BLaER1 treated with 17β-estradiol and CSF1 and Interleukin-3, amounts not matched to agents 10 nM and 100 nM (cell line): ENCODE measurements at regions not wholly inside any gene's neighbourhood (a gene's known extent, or its start where the extent isn't known, plus 50 kb on each side); places are given as distances from the start of the nearest gene placed in this dataset.

Experiments
- H3K27ac ChIP-seq, 11 experiments: shearing (Covaris generic); formaldehyde crosslinking; 2 replicates each; pipeline ENCODE4 v1.8.1; 2022
- H3K27me3 ChIP-seq, 11 experiments: shearing (Covaris generic); formaldehyde crosslinking; 2 replicates each; pipeline ENCODE4 v1.8.1; 2022
- H3K36me3 ChIP-seq, 11 experiments: shearing (Covaris generic); formaldehyde crosslinking; 2 replicates each; pipeline ENCODE4 v1.8.1; 2022
- H3K4me1 ChIP-seq, 10 experiments: shearing (Covaris generic); formaldehyde crosslinking; 2 replicates each; pipeline ENCODE4 v1.8.1; 2022
- H3K4me2 ChIP-seq, 11 experiments: shearing (Covaris generic); formaldehyde crosslinking; 2 replicates each; pipeline ENCODE4 v1.8.1; 2022
- H3K4me3 ChIP-seq, 10 experiments: shearing (Covaris generic); formaldehyde crosslinking; 2 replicates each; pipeline ENCODE4 v1.8.1; 2022
- H3K9ac ChIP-seq, 11 experiments: shearing (Covaris generic); formaldehyde crosslinking; 2 replicates each; pipeline ENCODE4 v1.8.1; 2022
- H3K9me3 ChIP-seq, 11 experiments: shearing (Covaris generic); formaldehyde crosslinking; replicated peaks in 1 of 11; 2 replicates each; pipeline ENCODE4 v1.8.1; 2022
- H4K20me1 ChIP-seq, 11 experiments: shearing (Covaris generic); formaldehyde crosslinking; 2 replicates each; pipeline ENCODE4 v1.8.1; 2022
- Cebpa-rat ChIP-seq, 11 experiments: shearing (Covaris generic); IDR thresholded peaks; 2 replicates each; pipeline ENCODE4 v1.8.1; 2022

DNA sequence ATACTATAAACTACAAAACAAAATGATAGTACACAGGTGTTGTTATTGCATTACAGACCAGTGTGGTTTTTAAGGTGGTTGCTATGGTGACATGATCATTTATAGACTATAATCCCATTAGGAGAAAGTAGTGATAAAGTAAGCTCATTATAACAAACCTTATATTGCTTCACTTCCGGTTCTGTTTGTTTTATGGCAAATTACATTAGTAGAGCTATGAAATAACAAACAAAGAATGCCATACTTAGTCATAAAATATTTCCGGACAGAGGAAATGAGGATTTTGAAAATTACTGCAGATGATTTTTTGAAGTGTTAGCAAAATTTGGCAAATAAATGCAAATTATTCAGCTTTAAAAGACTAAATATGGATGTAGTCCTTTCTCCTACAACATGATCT lies 640.4 kb upstream of the ARPP21 start:
- Histone ChIP-seq H3K27ac (no peak overlapping the region), H4K20me1 (no peaks in the 10 kb centered on the region), H3K9ac (no peak overlapping the region), H3K9me3 (no peaks in the 10 kb centered on the region), H3K27me3 (no peaks in the 10 kb centered on the region), H3K36me3 (no peaks in the 10 kb centered on the region), H3K4me3 (no peak overlapping the region), H3K4me1 (no peaks in the 10 kb centered on the region), H3K4me2 (no peak overlapping the region)
- TF ChIP-seq Cebpa-rat (IDR thresholded peaks at IDR 0.05) = no peak

DNA sequence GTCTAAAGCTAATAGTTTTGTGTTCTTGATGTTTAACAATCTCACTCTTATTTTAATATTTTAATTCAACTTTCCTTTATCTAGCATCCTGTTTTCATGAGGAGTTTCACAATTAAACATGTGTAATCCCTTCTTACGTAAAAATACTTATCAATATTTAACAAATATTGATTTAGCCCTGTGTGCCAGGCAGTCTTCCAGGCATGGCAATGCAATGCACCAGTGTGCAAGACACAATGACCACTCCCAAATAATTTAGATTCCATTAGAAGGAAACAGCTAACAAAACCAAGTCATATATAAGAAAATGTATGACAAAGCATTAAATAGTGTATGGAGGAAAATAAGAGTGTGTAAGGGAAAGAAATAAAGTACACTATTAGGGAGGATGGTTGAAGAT lies 627.1 kb upstream of the ARPP21 start:
- no peaks in the 10 kb centered on the region for H4K20me1 ChIP-seq
- TF ChIP-seq Cebpa-rat (IDR thresholded peaks at IDR 0.05) = no peak
- no peaks in the 10 kb centered on the region for H3K4me1 ChIP-seq
- no peaks in the 10 kb centered on the region for H3K27me3 ChIP-seq
- no peak overlapping the region for H3K4me2 ChIP-seq
- H3K9me3 ChIP-seq = no peaks in the 10 kb centered on the region
- H3K4me3 ChIP-seq = no peak overlapping the region
- no peak overlapping the region for H3K9ac ChIP-seq
- no peaks in the 10 kb centered on the region for H3K36me3 ChIP-seq
- no peak overlapping the region for H3K27ac ChIP-seq

DNA sequence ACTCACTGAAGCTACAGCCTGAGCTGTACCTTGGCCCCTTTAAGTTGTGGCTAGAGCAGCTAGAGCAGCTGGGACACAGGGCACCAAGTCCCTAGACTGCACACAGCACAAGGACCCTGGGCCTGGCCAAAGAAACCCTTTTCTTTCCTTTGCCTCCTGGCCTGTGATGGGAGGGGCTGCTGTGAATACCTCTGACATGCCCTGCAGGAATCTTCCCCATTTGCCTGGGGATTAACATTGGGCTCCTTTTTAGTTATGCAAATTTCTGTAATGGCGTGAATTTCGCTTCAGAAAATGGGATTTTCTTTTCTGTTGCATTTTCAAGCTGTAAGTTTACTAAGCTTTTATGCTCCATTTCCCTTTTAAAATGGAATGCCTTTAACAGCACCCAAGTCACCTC lies 611.2 kb upstream of the ARPP21 start:
- Histone ChIP-seq H3K4me3 (peak overlapping the region in 1 of 10 experiments; percentile 24; a peak in 1 of 20 replicates), H4K20me1 (no peaks in the 10 kb centered on the region), H3K36me3 (no peaks in the 10 kb centered on the region), H3K4me2 (no peak overlapping the region), H3K27ac (no peak overlapping the region), H3K9me3 (peaks cover 32 to 39% (median 36%) of the 10 kb centered on the region in 11 experiments), H3K9ac (no peak overlapping the region), H3K4me1 (no peaks in the 10 kb centered on the region), H3K27me3 (no peaks in the 10 kb centered on the region)
- TF ChIP-seq Cebpa-rat (IDR thresholded peaks at IDR 0.05) = no peak

DNA sequence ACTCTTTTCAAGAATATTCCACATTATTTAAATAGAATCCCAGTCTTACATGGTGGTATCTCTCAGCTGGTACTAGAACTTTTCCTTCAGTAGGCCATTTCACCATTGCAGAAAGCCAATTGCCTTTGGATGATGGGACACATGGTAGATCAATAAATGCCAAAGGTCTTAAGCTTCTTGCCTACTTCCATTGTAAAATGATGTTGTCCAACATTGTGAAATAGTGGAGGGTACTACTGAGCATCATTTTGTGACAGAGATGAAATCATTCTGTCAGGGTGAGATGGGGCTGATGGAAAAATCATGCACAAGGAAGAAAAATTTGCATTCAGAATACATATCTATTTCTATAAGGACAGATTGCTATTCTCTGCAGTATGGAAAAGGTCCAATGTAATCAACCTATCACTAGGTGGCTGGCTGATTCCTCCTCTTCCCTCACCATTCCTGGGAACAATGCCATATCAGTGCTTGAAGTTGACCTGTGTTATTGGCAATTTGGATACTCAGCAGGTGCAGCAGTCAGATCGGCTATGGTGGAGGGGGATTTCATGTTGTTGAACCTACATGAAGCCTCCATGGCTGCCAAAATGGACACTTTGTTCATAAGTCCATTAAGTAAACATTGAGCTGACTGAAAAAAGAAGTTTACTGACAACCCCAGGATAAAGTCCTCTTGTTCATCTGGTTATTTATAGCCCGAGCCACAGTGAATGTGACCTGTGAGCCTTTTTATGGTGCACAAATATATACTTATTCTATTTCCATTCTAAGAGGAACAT lies 596.9 kb upstream of the ARPP21 start:
- no peak for TF ChIP-seq Cebpa-rat (IDR thresholded peaks at IDR 0.05)
- Histone ChIP-seq H4K20me1 (no peaks in the 10 kb centered on the region), H3K9ac (no peak overlapping the region), H3K4me2 (no peak overlapping the region), H3K4me3 (no peak overlapping the region), H3K36me3 (no peaks in the 10 kb centered on the region), H3K9me3 (no peaks in the 10 kb centered on the region), H3K27ac (no peak overlapping the region), H3K4me1 (no peaks in the 10 kb centered on the region), H3K27me3 (no peaks in the 10 kb centered on the region)

DNA sequence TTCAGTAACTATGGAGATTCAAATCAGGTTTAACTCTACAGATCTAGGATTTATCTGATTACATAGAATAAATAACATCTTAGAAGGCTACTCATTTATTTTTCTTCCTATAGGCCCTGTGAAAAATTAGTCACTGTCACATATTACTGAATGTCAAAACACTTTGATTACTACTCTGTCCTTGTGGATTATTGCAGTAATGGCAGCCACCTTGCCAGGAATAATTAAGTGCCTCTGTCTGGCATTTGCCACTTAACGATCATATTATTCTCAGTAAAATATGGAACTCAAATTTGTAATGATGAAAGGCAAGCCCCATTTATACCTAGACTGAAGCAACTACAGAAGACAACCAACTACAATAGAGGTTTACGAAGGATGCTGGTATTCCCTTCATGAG lies 596.3 kb upstream of the ARPP21 start:
- no peak for TF ChIP-seq Cebpa-rat (IDR thresholded peaks at IDR 0.05)
- Histone ChIP-seq H3K9ac (no peak overlapping the region), H3K36me3 (no peaks in the 10 kb centered on the region)

DNA sequence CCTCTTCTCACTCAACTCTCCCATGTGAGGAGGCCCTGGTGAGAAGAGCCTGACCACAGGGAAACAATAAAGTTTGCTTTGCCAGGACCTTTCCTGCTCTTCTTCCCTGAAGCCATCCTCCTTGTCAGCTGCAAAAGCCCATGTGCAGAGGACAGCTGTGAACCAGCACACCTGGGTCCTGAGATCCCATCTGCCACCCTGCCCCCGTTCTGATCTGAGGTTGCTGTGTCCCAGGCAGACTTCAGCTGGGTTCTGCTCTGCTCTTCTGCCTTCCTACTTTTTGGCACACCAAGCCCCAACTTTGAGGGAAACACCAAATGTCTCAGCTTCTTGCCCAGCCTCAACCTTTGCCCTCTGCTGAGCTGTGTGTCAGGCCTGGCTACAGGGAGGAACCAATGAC lies 595.1 kb upstream of the ARPP21 start:
- no peak for TF ChIP-seq Cebpa-rat (IDR thresholded peaks at IDR 0.05)
- no peaks in the 10 kb centered on the region for H4K20me1 ChIP-seq
- H3K4me2 ChIP-seq = no peak overlapping the region

More for the DNA sequence above, 596.3 kb upstream of the ARPP21 start:
- no peaks in the 10 kb centered on the region for H3K9me3 ChIP-seq
- H3K4me1 ChIP-seq = no peaks in the 10 kb centered on the region
- H3K27ac ChIP-seq = no peak overlapping the region
- H3K4me2 ChIP-seq = no peak overlapping the region
- no peak overlapping the region for H3K4me3 ChIP-seq
- H3K27me3 ChIP-seq = no peaks in the 10 kb centered on the region
- no peaks in the 10 kb centered on the region for H4K20me1 ChIP-seq

DNA sequence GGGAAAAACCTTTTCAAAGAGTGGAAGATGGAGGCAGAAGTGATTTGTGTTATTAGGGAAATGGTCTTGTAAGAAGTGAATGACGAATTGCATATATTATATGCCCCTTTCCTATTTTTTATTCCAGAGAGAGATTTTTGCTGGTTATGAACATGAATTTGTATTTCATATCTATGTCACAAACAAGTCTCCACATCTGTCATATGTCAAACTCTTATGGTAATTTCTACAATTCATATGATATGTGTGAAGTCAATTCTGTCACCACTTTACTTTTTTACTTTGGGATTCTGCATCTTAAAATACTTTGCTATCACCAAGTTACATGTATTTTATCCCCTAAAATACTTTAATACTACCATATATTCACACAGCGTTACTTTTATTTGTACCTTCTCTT lies 594.2 kb upstream of the ARPP21 start:
- Histone ChIP-seq H3K4me3 (no peak overlapping the region), H3K27ac (no peak overlapping the region), H3K4me1 (no peaks in the 10 kb centered on the region), H4K20me1 (no peaks in the 10 kb centered on the region), H3K27me3 (no peaks in the 10 kb centered on the region), H3K9me3 (no peaks in the 10 kb centered on the region), H3K36me3 (no peaks in the 10 kb centered on the region), H3K4me2 (no peak overlapping the region), H3K9ac (no peak overlapping the region)
- TF ChIP-seq Cebpa-rat (IDR thresholded peaks at IDR 0.05) = no peak

More for the DNA sequence above, 595.1 kb upstream of the ARPP21 start:
- Histone ChIP-seq H3K4me1 (no peaks in the 10 kb centered on the region), H3K27ac (no peak overlapping the region), H3K9ac (no peak overlapping the region), H3K27me3 (no peaks in the 10 kb centered on the region), H3K4me3 (no peak overlapping the region), H3K9me3 (no peaks in the 10 kb centered on the region), H3K36me3 (no peaks in the 10 kb centered on the region)

DNA sequence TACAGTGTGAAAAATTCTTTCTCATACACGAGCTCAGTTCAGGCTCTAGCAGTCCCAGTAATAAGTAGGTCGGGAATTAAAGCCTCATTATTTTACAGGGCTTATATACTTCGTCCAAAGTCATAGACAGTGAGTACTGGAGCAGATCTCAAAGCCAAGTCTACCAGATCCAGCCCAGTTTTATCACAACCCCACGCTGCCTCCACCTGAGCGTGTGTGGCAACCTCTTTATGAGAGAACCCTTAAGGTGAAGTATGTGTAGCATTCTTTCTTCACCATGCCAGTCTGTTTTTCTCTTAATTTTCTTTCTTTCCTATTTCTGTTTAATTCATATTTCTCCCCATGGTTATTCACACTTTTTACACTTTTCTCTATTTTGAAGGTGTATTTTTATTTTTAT lies 574.6 kb upstream of the ARPP21 start:
- H3K36me3 ChIP-seq = no peaks in the 10 kb centered on the region
- no peaks in the 10 kb centered on the region for H4K20me1 ChIP-seq
- H3K4me2 ChIP-seq = no peak overlapping the region
- TF ChIP-seq Cebpa-rat (IDR thresholded peaks at IDR 0.05) = no peak
- H3K27ac ChIP-seq = no peak overlapping the region
- no peak overlapping the region for H3K9ac ChIP-seq
- no peaks in the 10 kb centered on the region for H3K9me3 ChIP-seq
- no peaks in the 10 kb centered on the region for H3K4me1 ChIP-seq
- no peaks in the 10 kb centered on the region for H3K27me3 ChIP-seq
- no peak overlapping the region for H3K4me3 ChIP-seq

DNA sequence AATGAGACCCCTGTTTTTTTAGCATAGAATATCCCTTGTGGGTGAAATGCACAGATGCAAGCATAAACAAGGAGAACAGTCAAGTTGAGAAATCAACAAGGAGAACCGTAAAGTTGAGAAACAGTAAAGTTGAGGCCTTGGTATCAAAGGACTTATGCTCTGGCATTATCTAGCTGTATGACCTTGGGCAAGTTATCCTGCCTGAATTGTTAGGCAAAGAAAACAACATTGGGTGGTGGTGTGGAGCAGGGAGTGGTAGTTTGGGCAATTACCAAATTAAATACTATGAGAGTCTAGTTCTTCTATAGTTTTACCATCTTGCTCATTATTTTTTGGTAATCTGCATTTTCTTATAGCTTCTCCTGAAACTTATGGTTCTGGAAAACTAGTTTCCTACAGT lies 573.4 kb upstream of the ARPP21 start:
- Histone ChIP-seq H3K27me3 (no peaks in the 10 kb centered on the region), H3K4me1 (no peaks in the 10 kb centered on the region), H3K27ac (no peak overlapping the region), H4K20me1 (no peaks in the 10 kb centered on the region), H3K4me3 (no peak overlapping the region), H3K36me3 (no peaks in the 10 kb centered on the region), H3K9me3 (no peaks in the 10 kb centered on the region), H3K4me2 (no peak overlapping the region), H3K9ac (no peak overlapping the region)
- TF ChIP-seq Cebpa-rat (IDR thresholded peaks at IDR 0.05) = no peak

DNA sequence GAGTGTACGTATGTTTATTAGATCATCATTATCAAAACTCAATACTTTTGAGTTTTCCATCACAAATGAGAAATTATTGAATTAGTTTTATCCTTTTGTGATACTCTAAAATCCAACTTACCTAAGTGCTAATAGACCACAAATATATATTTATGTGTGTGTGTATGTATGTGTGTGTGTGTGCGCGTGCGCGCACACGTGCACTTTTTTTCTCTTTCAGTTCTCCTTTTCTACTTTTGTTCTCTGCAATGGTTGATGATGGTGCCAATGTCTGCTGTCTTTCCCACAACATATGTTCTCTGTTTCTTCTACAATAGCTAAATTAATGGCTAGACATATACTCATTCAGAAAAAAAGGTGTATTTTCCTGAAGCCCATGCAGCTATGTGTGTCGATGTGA lies 571.6 kb upstream of the ARPP21 start:
- H3K27ac ChIP-seq = no peak overlapping the region
- no peaks in the 10 kb centered on the region for H4K20me1 ChIP-seq
- H3K9me3 ChIP-seq = no peaks in the 10 kb centered on the region
- no peak overlapping the region for H3K4me3 ChIP-seq
- H3K4me1 ChIP-seq = no peaks in the 10 kb centered on the region
- H3K4me2 ChIP-seq = no peak overlapping the region
- no peaks in the 10 kb centered on the region for H3K36me3 ChIP-seq
- TF ChIP-seq Cebpa-rat (IDR thresholded peaks at IDR 0.05) = no peak
- H3K27me3 ChIP-seq = no peaks in the 10 kb centered on the region
- H3K9ac ChIP-seq = no peak overlapping the region
